ENCODE measurements at regions not wholly inside any gene's neighbourhood (a gene's known extent, or its start where the extent isn't known, plus 50 kb on each side); places are given as distances from the start of the nearest gene placed in this dataset.

GRCh38 chr5:8590959-8591358 lies 722.0 kb downstream of the MTRR start:
- dilution Hi-C loops (cut with MboI; ENCODE audit: extremely low pct_ligation_motif_present, low sequenced_read_pairs) = no loop called here
- no peaks in the 10 kb centered on the region for H3K79me2 ChIP-seq (ENCODE audit: control insufficient read depth, insufficient read depth, low read length)
- FAIRE-seq (no peak), DNase-seq (ENCODE audit: low read depth, low spot score) (no peak)
- H3K4me2 ChIP-seq (ENCODE audit: insufficient read depth, low read length) = no peak overlapping the region
- ChIA-PET POLR2A (no interaction called here), CTCF (no interaction called here)
- no peaks in the 10 kb centered on the region for H4K20me1 ChIP-seq (replicated peaks; ENCODE audit: control insufficient read depth, extremely low read depth, insufficient read depth, low read length)
- no peak overlapping the region for H3K9ac ChIP-seq (replicated peaks; ENCODE audit: extremely low read depth, insufficient read depth, low read length)
- H2AFZ ChIP-seq (ENCODE audit: low read depth, low read length) = no peak overlapping the region
- H3K4me1 ChIP-seq (ENCODE audit: control insufficient read depth, extremely low read depth, insufficient read depth, low read length) = no peaks in the 10 kb centered on the region
- TF ChIP-seq POLR2A (IDR thresholded peaks at IDR 0.05; ENCODE audit: low read depth, low read length) = no peak
- TF ChIP-seq EZH2 (IDR thresholded peaks at IDR 0.05; ENCODE audit: borderline replicate concordance, low read depth, low read length, severe bottlenecking) = no peak
- no peak for TF ChIP-seq POLR2AphosphoS5 (IDR thresholded peaks at IDR 0.05; ENCODE audit: insufficient read depth, low read depth, low read length)
- no peak for TF ChIP-seq JUN (IDR thresholded peaks at IDR 0.05; ENCODE audit: borderline replicate concordance, insufficient read depth, insufficient read length, low read depth)
- TF ChIP-seq CTCF (IDR thresholded peaks at IDR 0.05; ENCODE audit: extremely low read depth in 1 of 2, insufficient read depth in 1 of 2, low read depth in 1 of 2, low read length in 2 of 2) = no peak
- no peak for TF ChIP-seq GATA2 (IDR thresholded peaks at IDR 0.05; ENCODE audit: insufficient read depth, insufficient read length, low read depth, low read length)
- no peak for TF ChIP-seq MAX (IDR thresholded peaks at IDR 0.05; ENCODE audit: insufficient read depth, insufficient read length)
- TF ChIP-seq FOS (IDR thresholded peaks at IDR 0.05; ENCODE audit: borderline replicate concordance, insufficient read depth, low read length) = no peak
- TF ChIP-seq MYC (IDR thresholded peaks at IDR 0.05; ENCODE audit: low read depth, low read length) = no peak
- intact Hi-C loops (cut with micrococcal nuclease) = no loop called here
- H3K27me3 ChIP-seq (ENCODE audit: control insufficient read depth in 2 of 2, insufficient read depth in 2 of 2, low read length in 2 of 2) = no peaks in the 10 kb centered on the region
- no peak overlapping the region for H3K27ac ChIP-seq (ENCODE audit: insufficient read depth, low read depth, low read length)
- no peaks in the 10 kb centered on the region for H3K9me1 ChIP-seq (replicated peaks; ENCODE audit: control insufficient read depth, extremely low read depth, insufficient read depth, low read length)
- H3K4me3 ChIP-seq (replicated peaks in 1 of 3; ENCODE audit: insufficient read depth in 1 of 3, low read depth in 1 of 3, low read length in 3 of 3) = no peak overlapping the region
- peaks cover 8% of the 10 kb centered on the region for H3K9me3 ChIP-seq (replicated peaks; ENCODE audit: control insufficient read depth, insufficient read depth, low read length)
- H3K36me3 ChIP-seq (ENCODE audit: control insufficient read depth in 2 of 2, extremely low read depth in 1 of 2, insufficient read depth in 2 of 2, low read length in 2 of 2) = no peaks in the 10 kb centered on the region
- BruUV-seq (replicated peaks) = no TSS peak

Measured in endothelial cell of umbilical vein (primary cell).